ENCODE measurements at regions not wholly inside any gene's neighbourhood (a gene's known extent, or its start where the extent isn't known, plus 50 kb on each side); places are given as distances from the start of the nearest gene placed in this dataset.

DNA sequence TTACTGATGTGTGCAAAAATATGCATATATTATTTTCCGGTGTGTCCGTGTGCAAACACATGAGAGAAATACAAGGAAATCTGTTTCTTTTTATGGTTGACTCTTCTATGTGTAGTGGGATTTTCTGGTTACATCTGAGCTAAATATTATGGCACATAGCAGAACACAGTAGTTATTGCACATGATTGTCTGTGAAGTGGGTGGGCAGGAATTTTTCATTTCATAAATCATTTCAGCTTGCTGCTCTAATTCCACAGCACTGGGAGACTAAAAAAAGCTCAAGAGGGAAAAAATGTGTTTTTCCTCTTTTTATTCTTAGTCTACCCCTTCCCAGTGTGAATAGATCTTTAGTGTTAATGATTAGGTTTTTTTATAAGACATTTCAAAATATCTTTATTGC, 197.9 kb downstream of the MBL2 start:
- no peak overlapping the region for H3T11ph ChIP-seq (ENCODE audit: low read length)

More for the DNA sequence above, 197.9 kb downstream of the MBL2 start:
- Histone ChIP-seq H4K5ac (ENCODE audit: insufficient read length, low read depth, low read length) (no peak overlapping the region), H3K4me1 (ENCODE audit: insufficient read depth, low read length) (no peaks in the 10 kb centered on the region), H3K14ac (ENCODE audit: insufficient read depth, low read length) (no peak overlapping the region), H3K9me3 (ENCODE audit: control insufficient read depth, low read depth, low read length) (no peaks in the 10 kb centered on the region), H3K79me1 (ENCODE audit: insufficient read depth, low read depth, low read length, poor library complexity, severe bottlenecking) (no peaks in the 10 kb centered on the region), H3K56ac (ENCODE audit: insufficient read length, low read depth, low read length) (no peak overlapping the region), H3K27ac (ENCODE audit: insufficient read length, low read depth, low read length) (no peak overlapping the region), H2BK5ac (ENCODE audit: insufficient read length, low read length) (no peak overlapping the region), H2BK120ac (ENCODE audit: low read depth, low read length, poor library complexity, severe bottlenecking) (no peak overlapping the region), H4K20me1 (ENCODE audit: control insufficient read depth, insufficient read depth, insufficient read length) (no peaks in the 10 kb centered on the region), H3K79me2 (ENCODE audit: insufficient read depth, low read length) (no peaks in the 10 kb centered on the region), H3K18ac (ENCODE audit: insufficient read length, low read depth, low read length) (no peak overlapping the region), H3K4me2 (ENCODE audit: insufficient read depth, insufficient read length, low read length) (no peak overlapping the region), H4K91ac (ENCODE audit: insufficient read length, low read depth, low read length) (no peak overlapping the region), H4K8ac (replicated peaks; ENCODE audit: insufficient read length, low read depth, low read length) (no peak overlapping the region), H3K23me2 (ENCODE audit: insufficient read length, low read depth, low read length, poor library complexity, severe bottlenecking) (no peaks in the 10 kb centered on the region), H2BK12ac (ENCODE audit: insufficient read length, low read depth, low read length) (no peak overlapping the region), H3K9ac (ENCODE audit: extremely low read depth, insufficient read length, low read length) (no peak overlapping the region), H3K27me3 (ENCODE audit: insufficient read depth, low read length) (no peaks in the 10 kb centered on the region), H2BK20ac (ENCODE audit: low read depth, low read length, poor library complexity, severe bottlenecking) (no peak overlapping the region), H2BK15ac (ENCODE audit: low read depth, low read length) (no peak overlapping the region), H2AK5ac (ENCODE audit: insufficient read length, low read length) (no peak overlapping the region), H3K4ac (ENCODE audit: low read depth, low read length) (no peak overlapping the region), H3K23ac (ENCODE audit: insufficient read length, low read depth, low read length) (no peak overlapping the region), H2AFZ (ENCODE audit: low read length) (no peak overlapping the region)
- H3K9me3 Mint-ChIP-seq: peaks cover 0 to 3% of the 10 kb centered on the region in 2 experiments; a peak in 2 of 5 replicates
- no peaks in the 10 kb centered on the region; a peak in 1 of 7 replicates for H3K36me3 Mint-ChIP-seq (ENCODE audit: insufficient read depth in 1 of 3, low read depth in 3 of 3)
- no peak for DNase-seq
- H3K4me3 Mint-ChIP-seq: no peak overlapping the region
- no peaks in the 10 kb centered on the region for H3K27me3 Mint-ChIP-seq (ENCODE audit: low read depth)
- H3K27ac Mint-ChIP-seq: no peak overlapping the region
- WGBS (ENCODE audit: extremely low coverage, insufficient read length, low lambda C conversion rate): no CpG with 5 or more reads among the region's 2 CpGs
- H3K4me1 Mint-ChIP-seq: no peaks in the 10 kb centered on the region
- no peak for TF ChIP-seq CTCF (conservative IDR thresholded peaks at IDR 0.05)
